ENCODE measurements at regions not wholly inside any gene's neighbourhood (a gene's known extent, or its start where the extent isn't known, plus 50 kb on each side); places are given as distances from the start of the nearest gene placed in this dataset.

- H3K36me3 ChIP-seq (ENCODE audit: control insufficient read depth, insufficient read depth, low read length) = no peaks in the 10 kb centered on the region
- no peak overlapping the region for H3K4me3 ChIP-seq (ENCODE audit: low read depth, low read length)
- DNase-seq (ENCODE audit: low read depth) = no peak
- H3K27me3 ChIP-seq (ENCODE audit: control insufficient read depth, insufficient read depth, low read length) = no peaks in the 10 kb centered on the region
- TF ChIP-seq CTCF (IDR thresholded peaks at IDR 0.05; ENCODE audit: insufficient read depth, low read length, poor library complexity, severe bottlenecking) = no peak
These were observed 583.7 kb downstream of the GATA3 start for GRCh38 chr10:8638088-8638672.

DNA sequence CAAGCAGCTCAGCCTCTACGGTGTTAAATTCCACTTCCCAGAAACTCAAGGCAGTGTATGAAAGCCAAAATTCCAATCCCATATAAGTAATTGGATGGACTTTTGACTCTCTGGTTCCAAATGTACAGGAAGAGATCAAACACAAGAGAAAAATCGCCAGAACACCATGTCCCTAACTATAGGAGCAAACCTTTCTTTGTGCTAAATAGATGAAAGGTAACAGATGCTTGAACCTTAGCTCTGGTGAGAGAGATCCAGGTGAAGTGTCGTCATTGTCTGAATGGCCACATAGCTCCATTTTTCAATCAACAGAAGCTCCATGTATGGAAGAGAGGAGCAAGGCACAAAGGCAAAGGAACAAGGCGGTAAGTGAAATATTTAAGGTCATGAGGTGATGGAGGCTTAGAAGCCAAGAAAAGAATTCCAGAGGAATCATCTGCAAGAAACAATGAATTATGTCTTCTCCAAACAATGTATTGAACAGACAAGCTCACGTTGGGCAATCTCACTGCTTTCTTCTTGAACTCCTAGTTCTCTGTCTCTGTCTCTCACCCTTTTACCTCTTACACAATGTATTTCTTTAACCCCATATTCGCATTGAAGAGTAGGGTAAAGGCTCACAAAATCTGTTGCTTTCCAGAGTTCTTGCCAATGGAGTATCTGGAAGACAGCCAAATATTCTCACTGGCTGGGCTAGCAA, 585.1 kb downstream of the GATA3 start:
- TF ChIP-seq CTCF (IDR thresholded peaks at IDR 0.05; ENCODE audit: insufficient read depth, low read length, poor library complexity, severe bottlenecking) = no peak
- no peak for DNase-seq (ENCODE audit: low read depth)
- H3K27me3 ChIP-seq (ENCODE audit: control insufficient read depth, insufficient read depth, low read length) = no peaks in the 10 kb centered on the region
- H3K36me3 ChIP-seq (ENCODE audit: control insufficient read depth, insufficient read depth, low read length) = no peaks in the 10 kb centered on the region
- no peak overlapping the region for H3K4me3 ChIP-seq (ENCODE audit: low read depth, low read length)

- Histone ChIP-seq H3K36me3 (ENCODE audit: control insufficient read depth, insufficient read depth, low read length) (no peaks in the 10 kb centered on the region), H3K27me3 (ENCODE audit: control insufficient read depth, insufficient read depth, low read length) (no peaks in the 10 kb centered on the region), H3K4me3 (ENCODE audit: low read depth, low read length) (no peak overlapping the region)
- TF ChIP-seq CTCF (IDR thresholded peaks at IDR 0.05; ENCODE audit: insufficient read depth, low read length, poor library complexity, severe bottlenecking) = no peak
- DNase-seq (ENCODE audit: low read depth) = no peak
These were observed 585.8 kb downstream of the GATA3 start for GRCh38 chr10:8640301-8640700.

GRCh38 chr10:8640878-8641277, 586.4 kb downstream of the GATA3 start:
- H3K27me3 ChIP-seq (ENCODE audit: control insufficient read depth, insufficient read depth, low read length) = no peaks in the 10 kb centered on the region
- TF ChIP-seq CTCF (IDR thresholded peaks at IDR 0.05; ENCODE audit: insufficient read depth, low read length, poor library complexity, severe bottlenecking) = no peak
- DNase-seq (ENCODE audit: low read depth) = no peak
- no peak overlapping the region for H3K4me3 ChIP-seq (ENCODE audit: low read depth, low read length)
- H3K36me3 ChIP-seq (ENCODE audit: control insufficient read depth, insufficient read depth, low read length) = no peaks in the 10 kb centered on the region

DNA sequence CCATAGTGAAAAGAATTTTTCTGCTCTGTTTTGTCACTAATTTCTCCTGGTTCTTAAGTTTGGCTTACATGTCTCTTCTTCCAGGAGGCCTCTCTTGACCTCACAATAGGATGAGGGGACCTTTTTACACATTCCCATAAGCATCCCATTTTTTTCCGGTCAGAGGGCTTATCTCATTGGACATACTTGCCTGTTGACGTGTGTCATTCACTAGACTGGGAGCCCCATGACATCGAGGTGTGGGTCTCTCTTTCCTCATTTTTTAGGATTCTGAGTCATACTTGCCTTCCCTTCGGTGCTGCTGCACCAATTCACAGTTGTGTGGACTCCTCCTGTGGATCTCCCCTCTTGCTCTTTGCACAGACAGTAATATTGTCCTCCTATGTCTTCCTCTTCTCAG, 601.8 kb downstream of the GATA3 start:
- no peak for DNase-seq (ENCODE audit: low read depth)
- Histone ChIP-seq H3K36me3 (ENCODE audit: control insufficient read depth, insufficient read depth, low read length) (no peaks in the 10 kb centered on the region), H3K27me3 (ENCODE audit: control insufficient read depth, insufficient read depth, low read length) (no peaks in the 10 kb centered on the region), H3K4me3 (ENCODE audit: low read depth, low read length) (no peak overlapping the region)
- TF ChIP-seq CTCF (IDR thresholded peaks at IDR 0.05; ENCODE audit: insufficient read depth, low read length, poor library complexity, severe bottlenecking) = no peak

GRCh38 chr10:8659982-8660381, 605.5 kb downstream of the GATA3 start:
- H3K4me3 ChIP-seq (ENCODE audit: low read depth, low read length) = no peak overlapping the region
- no peak for TF ChIP-seq CTCF (IDR thresholded peaks at IDR 0.05; ENCODE audit: insufficient read depth, low read length, poor library complexity, severe bottlenecking)
- no peaks in the 10 kb centered on the region for H3K27me3 ChIP-seq (ENCODE audit: control insufficient read depth, insufficient read depth, low read length)
- H3K36me3 ChIP-seq (ENCODE audit: control insufficient read depth, insufficient read depth, low read length) = no peaks in the 10 kb centered on the region
- no peak for DNase-seq (ENCODE audit: low read depth)

All from kidney epithelial cell (primary cell).